ENCODE measurements at regions not wholly inside any gene's neighbourhood (a gene's known extent, or its start where the extent isn't known, plus 50 kb on each side); places are given as distances from the start of the nearest gene placed in this dataset.

DNA sequence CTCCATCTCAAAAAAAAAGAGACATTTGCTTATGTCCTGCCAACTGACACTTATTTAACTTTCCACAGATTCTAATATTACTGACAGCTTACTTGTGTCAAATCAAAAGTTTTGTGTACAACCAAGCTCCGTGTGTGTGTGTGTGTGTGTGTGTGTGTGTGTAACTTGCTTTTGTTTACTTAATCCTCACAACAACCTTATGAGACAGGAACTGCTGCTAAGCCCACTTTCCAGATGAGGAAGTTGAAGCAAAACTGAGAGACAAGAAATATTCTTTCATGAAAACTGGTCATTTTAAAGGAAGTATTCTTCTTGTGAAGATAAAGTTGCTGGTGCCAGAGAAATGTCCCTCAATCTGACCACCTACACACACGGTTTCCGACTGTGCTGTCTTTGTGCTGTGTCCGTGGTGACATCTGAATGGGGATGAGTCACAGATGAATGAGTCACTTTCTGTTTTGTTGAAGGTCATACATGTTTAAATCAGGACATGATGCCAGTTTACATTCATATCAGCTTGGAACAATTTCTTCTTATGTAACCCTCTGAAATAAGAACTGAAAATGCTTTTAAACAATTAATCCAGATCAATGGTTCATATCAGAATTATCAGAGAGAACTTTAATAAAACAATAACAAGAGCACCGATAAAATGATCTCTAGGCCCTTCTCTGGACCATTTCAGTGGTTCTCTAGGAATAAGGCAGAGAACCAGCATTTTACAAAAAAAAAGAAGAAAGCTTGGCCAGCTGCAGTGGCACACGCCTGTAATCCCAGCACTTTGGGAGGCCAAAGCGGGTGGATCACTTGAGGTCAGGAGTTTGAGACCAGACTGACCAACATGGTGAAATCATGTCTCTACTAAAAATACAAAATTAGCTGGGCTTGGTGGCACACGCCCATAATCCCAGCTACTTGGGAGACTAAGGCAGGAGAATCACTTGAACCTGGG lies 95.5 kb downstream of the THNSL2 start:
- TF ChIP-seq POLR2A (IDR thresholded peaks at IDR 0.05) (no peak), POLR2AphosphoS5 (IDR thresholded peaks at IDR 0.05) (peak in 1 of 2 donors; percentile 21)
- TF ChIP-seq, protein P1, sequence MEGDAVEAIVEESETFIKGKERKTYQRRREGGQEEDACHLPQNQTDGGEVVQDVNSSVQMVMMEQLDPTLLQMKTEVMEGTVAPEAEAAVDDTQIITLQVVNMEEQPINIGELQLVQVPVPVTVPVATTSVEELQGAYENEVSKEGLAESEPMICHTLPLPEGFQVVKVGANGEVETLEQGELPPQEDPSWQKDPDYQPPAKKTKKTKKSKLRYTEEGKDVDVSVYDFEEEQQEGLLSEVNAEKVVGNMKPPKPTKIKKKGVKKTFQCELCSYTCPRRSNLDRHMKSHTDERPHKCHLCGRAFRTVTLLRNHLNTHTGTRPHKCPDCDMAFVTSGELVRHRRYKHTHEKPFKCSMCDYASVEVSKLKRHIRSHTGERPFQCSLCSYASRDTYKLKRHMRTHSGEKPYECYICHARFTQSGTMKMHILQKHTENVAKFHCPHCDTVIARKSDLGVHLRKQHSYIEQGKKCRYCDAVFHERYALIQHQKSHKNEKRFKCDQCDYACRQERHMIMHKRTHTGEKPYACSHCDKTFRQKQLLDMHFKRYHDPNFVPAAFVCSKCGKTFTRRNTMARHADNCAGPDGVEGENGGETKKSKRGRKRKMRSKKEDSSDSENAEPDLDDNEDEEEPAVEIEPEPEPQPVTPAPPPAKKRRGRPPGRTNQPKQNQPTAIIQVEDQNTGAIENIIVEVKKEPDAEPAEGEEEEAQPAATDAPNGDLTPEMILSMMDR (IDR thresholded peaks at IDR 0.05) = no peak

Measured in upper lobe of left lung (tissue), 4 donors.